ENCODE measurements at regions not wholly inside any gene's neighbourhood (a gene's known extent, or its start where the extent isn't known, plus 50 kb on each side); places are given as distances from the start of the nearest gene placed in this dataset.

GRCh38 chr2:41775366-41776025, 272.3 kb upstream of the PKDCC start:
- no peak for DNase-seq (ENCODE audit: low read depth in 2 of 2)

DNA sequence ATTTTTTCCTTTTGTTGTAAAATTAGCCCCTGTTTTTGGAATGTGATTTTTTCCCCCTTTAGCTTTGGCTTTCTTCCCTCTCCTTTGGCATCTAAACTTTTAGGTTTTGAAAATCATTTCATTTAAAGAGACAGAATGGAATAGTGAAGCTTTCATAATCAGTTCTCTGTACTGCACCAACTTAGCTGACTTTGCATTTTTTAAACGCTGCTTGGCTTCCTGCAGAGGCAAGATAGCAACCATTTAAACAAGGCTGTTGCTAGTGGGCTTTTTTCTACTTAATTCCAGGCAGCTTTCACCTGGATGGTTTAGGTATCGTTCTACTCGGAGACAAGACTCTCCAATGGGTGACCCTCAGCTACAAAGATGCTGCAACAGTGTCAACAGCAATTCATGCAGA, 267.9 kb upstream of the PKDCC start:
- DNase-seq (ENCODE audit: low read depth in 2 of 2), result no peak

- DNase-seq (ENCODE audit: low read depth in 2 of 2), result no peak
These were observed 265.3 kb upstream of the PKDCC start for GRCh38 chr2:41782306-41783158.

GRCh38 chr2:41784496-41784895, 263.3 kb upstream of the PKDCC start:
- DNase-seq (ENCODE audit: low read depth in 2 of 2), result no peak

DNA sequence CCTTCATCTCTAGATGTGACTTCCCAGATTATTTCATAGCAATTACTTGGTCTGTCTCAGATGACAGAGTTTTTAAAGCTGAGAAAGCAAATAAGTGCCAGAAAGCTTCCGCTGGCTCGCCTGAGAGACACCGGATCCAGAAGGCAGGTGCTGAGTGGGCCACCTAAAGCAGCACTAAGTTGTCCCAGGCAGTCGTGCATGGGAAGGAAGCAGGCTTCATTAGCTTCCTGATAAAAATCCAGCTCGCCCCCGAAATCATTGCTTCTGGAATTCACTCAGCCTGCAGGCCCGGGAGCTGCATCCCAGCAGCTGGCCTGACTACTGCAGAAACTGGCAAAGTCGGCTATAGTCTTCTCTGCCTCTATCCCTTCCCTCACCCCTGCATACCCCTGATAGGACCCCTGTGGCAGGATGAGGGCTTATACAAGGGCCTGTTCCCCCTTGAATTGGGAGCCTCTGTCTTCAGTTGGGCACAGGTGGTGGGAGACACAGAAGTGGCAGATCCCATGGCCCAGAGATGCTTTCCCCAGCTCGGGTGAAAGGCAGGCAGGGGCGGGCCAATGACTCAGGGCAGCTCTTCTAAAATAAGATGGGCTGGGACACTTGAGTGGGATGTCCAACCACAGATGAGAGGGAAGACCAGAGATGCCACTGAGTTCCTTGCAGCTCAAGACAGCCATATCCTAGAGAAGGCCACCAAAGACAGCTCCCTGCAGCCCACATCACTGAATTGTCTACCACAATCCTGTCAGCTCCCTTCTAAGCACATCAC, 262.4 kb upstream of the PKDCC start:
- DNase-seq (ENCODE audit: low read depth in 2 of 2), result no peak

GRCh38 chr2:41791523-41791922, 256.3 kb upstream of the PKDCC start:
- DNase-seq (ENCODE audit: low read depth in 2 of 2), result no peak

DNA sequence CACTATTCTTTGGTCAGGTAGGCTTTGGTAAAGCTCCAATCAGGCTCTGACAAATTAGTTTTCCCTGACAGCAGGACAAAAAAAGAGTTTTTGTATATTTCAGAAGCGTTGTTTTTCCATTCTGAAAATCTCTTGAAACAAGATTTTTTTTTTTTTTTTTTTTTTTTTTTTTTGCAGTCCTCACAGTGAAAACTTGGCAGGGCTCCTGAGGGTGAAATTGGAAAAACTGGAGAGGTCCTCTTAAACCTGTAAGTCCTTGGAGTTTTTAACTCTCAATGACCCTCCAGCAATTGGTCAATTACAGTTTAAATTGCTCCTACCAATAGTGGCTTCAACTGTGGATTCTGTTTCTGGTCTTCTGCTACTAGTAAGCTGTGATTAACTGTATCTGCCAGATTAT, 244.5 kb upstream of the PKDCC start:
- no peak for DNase-seq (ENCODE audit: low read depth in 2 of 2)

- DNase-seq (ENCODE audit: low read depth in 2 of 2), result no peak
These were observed 241.5 kb upstream of the PKDCC start for GRCh38 chr2:41806286-41806685.

GRCh38 chr2:41821167-41821566, 226.7 kb upstream of the PKDCC start:
- no peak for DNase-seq (ENCODE audit: low read depth in 2 of 2)

- DNase-seq (ENCODE audit: low read depth in 2 of 2), result no peak
These were observed 220.9 kb upstream of the PKDCC start for GRCh38 chr2:41826921-41827320.

DNA sequence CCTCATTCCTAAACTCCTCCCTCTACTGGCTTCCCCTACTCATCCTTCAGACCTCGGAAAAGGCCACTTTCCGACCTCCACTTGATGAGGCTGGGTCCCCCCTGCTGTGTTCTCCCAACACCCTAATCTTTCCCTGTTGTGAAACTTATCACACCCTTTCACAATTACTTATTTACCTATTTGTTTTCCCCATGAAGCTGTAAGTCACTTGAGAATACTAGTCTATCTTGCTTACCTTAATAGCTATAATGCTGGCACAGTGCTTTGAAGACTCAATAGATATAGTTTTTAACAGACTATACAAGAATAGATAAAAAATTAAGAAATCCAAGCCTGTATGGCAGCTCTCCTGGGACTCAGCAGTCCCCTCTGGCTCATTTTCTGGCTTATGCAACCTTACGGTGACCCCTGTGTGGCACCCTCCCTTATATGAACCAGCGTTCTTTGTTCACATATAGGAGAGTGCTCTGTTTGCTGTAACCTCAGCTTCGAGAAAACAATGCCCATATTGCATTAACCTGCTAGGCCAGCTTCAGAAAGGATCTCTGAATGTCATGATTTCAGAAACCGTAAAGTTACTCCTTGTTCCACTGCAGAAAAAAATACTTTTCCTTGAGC, 220.4 kb upstream of the PKDCC start:
- no peak for DNase-seq (ENCODE audit: low read depth in 2 of 2)

- DNase-seq (ENCODE audit: low read depth in 2 of 2), result no peak
These were observed 219.7 kb upstream of the PKDCC start for GRCh38 chr2:41828052-41828643.

GRCh38 chr2:41829052-41829451, 218.8 kb upstream of the PKDCC start:
- DNase-seq (ENCODE audit: low read depth in 2 of 2), result no peak

DNA sequence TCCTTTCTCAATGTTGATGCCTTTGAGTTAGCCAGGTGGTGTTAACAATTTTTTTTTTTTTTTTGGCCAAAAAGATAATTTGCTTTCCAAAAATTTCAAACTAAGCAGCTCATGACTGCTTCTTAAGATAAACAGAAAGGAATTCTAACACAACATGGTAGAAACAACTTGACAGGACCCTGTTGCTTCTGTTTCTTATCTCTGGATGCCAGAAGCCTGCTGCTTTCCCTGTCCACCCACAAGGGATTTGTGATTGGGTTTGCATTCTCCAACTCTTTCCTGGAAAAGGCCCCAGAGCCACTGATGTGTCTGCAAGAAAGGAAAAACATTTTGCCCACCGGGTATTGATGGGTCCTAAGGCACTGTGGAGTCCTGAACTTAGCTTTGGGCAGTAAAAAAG, 217.2 kb upstream of the PKDCC start:
- DNase-seq (ENCODE audit: low read depth in 2 of 2), result no peak

DNA sequence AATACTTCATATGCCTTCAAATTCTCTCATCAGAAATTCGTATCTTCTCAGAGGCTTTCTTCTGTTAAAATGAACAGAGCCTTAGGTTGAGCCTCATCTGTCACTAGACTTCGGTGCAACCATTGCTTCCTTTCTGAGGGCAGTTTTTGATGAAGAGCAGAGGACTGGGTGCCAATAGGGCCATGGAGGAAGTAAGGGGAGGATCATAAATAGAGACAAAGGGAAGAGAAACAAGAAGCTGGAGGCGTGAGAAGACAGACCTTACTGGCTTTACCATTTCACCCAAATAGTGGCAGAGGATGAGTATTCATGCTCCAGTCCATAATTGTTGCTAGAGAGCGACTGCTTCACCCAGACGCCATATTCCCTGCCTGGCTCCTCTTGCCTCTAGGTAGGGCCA, 215.6 kb upstream of the PKDCC start:
- no peak for DNase-seq (ENCODE audit: low read depth in 2 of 2)

DNA sequence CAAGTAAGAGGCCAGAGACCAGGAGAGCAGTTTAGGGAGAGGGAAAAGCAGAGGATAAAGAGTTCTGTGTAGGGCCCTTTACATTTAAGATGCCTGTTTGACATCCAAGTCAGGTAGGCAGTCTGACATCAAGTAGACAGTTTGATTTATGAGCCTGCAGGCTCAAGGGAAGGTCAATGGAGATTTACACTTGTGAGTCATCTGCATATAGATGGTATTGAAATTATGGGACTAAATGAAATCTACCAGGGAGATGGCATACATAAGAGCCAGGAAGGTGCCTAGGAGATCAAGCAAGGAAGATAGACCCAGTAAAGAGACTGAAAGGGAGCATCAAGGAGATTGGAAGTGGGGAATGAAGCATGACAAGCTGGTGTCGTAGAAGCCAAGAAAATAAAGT, 212.4 kb upstream of the PKDCC start:
- DNase-seq (ENCODE audit: low read depth in 2 of 2), result no peak

DNA sequence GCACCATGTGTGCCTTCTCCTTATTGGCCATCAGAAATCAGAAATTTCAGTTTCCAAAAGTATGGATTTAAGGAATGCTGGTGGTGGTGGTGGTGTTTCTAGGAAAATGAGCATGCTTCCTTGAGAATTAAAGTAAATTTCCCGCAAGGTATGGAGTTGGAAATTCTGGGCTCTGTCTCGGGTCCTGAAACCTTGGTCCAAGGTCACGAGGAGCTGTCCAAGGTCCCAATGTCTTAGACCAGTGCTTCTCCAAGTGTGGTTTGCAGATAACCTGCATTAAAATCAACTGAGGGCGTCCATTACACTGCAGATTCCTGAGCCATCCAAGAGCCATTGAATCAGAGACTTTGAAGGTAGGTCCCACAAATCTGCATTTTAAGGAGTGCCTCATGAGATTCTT, 210.9 kb upstream of the PKDCC start:
- DNase-seq (ENCODE audit: low read depth in 2 of 2), result no peak

- no peak for DNase-seq (ENCODE audit: low read depth in 2 of 2)
These were observed 210.2 kb upstream of the PKDCC start for GRCh38 chr2:41837610-41838009.

GRCh38 chr2:41840702-41841551, 206.9 kb upstream of the PKDCC start:
- DNase-seq (ENCODE audit: low read depth in 2 of 2), result peak; percentile 89 to 95

GRCh38 chr2:41846962-41847361, 200.9 kb upstream of the PKDCC start:
- DNase-seq (ENCODE audit: low read depth in 2 of 2), result no peak
